OCI-LY7 (cell line): ENCODE measurements at regions not wholly inside any gene's neighbourhood (a gene's known extent, or its start where the extent isn't known, plus 50 kb on each side); places are given as distances from the start of the nearest gene placed in this dataset.

ENCODE experiments used
- BruUV-seq: library from RNA; stranded (reverse); fragments of 400-500 nt; replicated peaks from 2 replicates; lab custom pipeline; 2021; lab: Mats Ljungman, UMichigan
- CTCF ChIA-PET: fragments of 300-600 bp; sonication (Branson Sonifier 250); formaldehyde crosslinking; loops from one replicate; lab custom pipeline; 2022; ENCODE audit warnings: antibody characterized with exemption; ENCODE audit not compliant: unreplicated experiment; lab: Charles Lee
- POLR2A ChIA-PET: fragments of 300-600 bp; sonication (Branson Sonifier 250); formaldehyde crosslinking; loops from one replicate; lab custom pipeline; 2022; ENCODE audit warnings: antibody characterized with exemption; lab: Charles Lee
- DNase-seq: peaks from one replicate; pipeline ENCODE4 v3.0.0-alpha.2; 2015; ENCODE audit warnings: low spot score
- H2AFZ ChIP-seq: fragments of 200-600 bp; sonication (generic), shearing (Covaris generic); 2 replicates; pipeline ENCODE4 v1.6.1; 2014; ENCODE audit warnings: mild to moderate bottlenecking, antibody characterized with exemption, low read length, moderate library complexity
- H3K27ac ChIP-seq: fragments of 200-600 bp; sonication (generic); 2 replicates; pipeline ENCODE4 v1.5.1; 2014; ENCODE audit warnings: mixed run types, low read depth, mild to moderate bottlenecking, moderate library complexity, low read length, inconsistent platforms; ENCODE audit not compliant: poor library complexity, severe bottlenecking
- H3K36me3 ChIP-seq: fragments of 200-600 bp; sonication (generic); 2 replicates; pipeline ENCODE4 v1.6.1; 2014; ENCODE audit warnings: mild to moderate bottlenecking, antibody characterized with exemption, low read length, moderate library complexity, mixed read lengths; ENCODE audit not compliant: insufficient read depth
- H3K4me1 ChIP-seq: fragments of 200-600 bp; sonication (generic); 2 replicates; pipeline ENCODE4 v1.5.1; 2014; ENCODE audit warnings: mild to moderate bottlenecking, low read length; ENCODE audit not compliant: insufficient read depth, poor library complexity, severe bottlenecking
- H3K4me2 ChIP-seq: fragments of 200-600 bp; sonication (generic); 2 replicates; pipeline ENCODE4 v1.6.1; 2014; ENCODE audit warnings: mild to moderate bottlenecking, low read length
- H3K4me3 ChIP-seq: fragments of 200-600 bp; sonication (generic); 2 replicates; pipeline ENCODE4 v1.5.1; 2014; ENCODE audit warnings: mild to moderate bottlenecking, low read depth, low read length; ENCODE audit not compliant: poor library complexity, severe bottlenecking
- H3K79me2 ChIP-seq: fragments of 200-600 bp; sonication (generic); 2 replicates; pipeline ENCODE4 v1.6.1; 2016; ENCODE audit warnings: low read depth, mild to moderate bottlenecking, low read length, moderate library complexity, mixed read lengths; ENCODE audit not compliant: insufficient read depth
- H3K9me2 ChIP-seq: fragments of 200-600 bp; sonication (generic); 2 replicates; pipeline ENCODE4 v1.6.1; 2016; ENCODE audit warnings: mild to moderate bottlenecking, low read length, mixed read lengths; ENCODE audit not compliant: insufficient read depth
- H3K9me3 ChIP-seq: fragments of 200-600 bp; sonication (generic); 2 replicates; pipeline ENCODE4 v1.6.1; 2014; ENCODE audit warnings: mild to moderate bottlenecking, mixed run types, low read length, mixed read lengths
- H4K20me1 ChIP-seq: fragments of 200-600 bp; sonication (generic); 2 replicates; pipeline ENCODE4 v1.6.1; 2014; ENCODE audit warnings: mild to moderate bottlenecking, antibody characterized with exemption, low read length, moderate library complexity, mixed read lengths; ENCODE audit not compliant: insufficient read depth
- CTCF ChIP-seq: fragments of 200-600 bp; sonication (generic); conservative IDR thresholded peaks from 2 replicates; pipeline ENCODE4 v1.5.1; 2014; ENCODE audit warnings: mild to moderate bottlenecking, antibody characterized with exemption, low read length, moderate library complexity, mixed read lengths
- EZH2phosphoT487 ChIP-seq: fragments of 200-600 bp; sonication (generic); IDR thresholded peaks from 2 replicates; pipeline ENCODE4 v1.6.1; 2018; ENCODE audit warnings: low read depth, borderline replicate concordance, mild to moderate bottlenecking, mixed run types, antibody characterized with exemption, low read length, moderate library complexity, mixed read lengths
- intact Hi-C: fragments of 100-400 bp; cut with micrococcal nuclease; formaldehyde crosslinking; loops from one replicate; pipeline ENCODE4 v1.10.0; 2022; ENCODE audit not compliant: unreplicated experiment

- peak overlapping the region; percentile 55 for H3K4me2 ChIP-seq
- BruUV-seq: no TSS peak
- H4K20me1 ChIP-seq: no peaks in the 10 kb centered on the region
- no peak for TF ChIP-seq CTCF
- TF ChIP-seq EZH2phosphoT487: no peak
- intact Hi-C loops: loop anchor here (5.0 kb wide), 1 partner anchor 1577 kb away; the partner anchor contains the start of gene BARD1
- H2AFZ ChIP-seq: peak overlapping the region; percentile 99
- H3K9me3 ChIP-seq: no peaks in the 10 kb centered on the region
- peak overlapping the region; percentile 39 for H3K4me3 ChIP-seq
- ChIA-PET POLR2A (interaction anchor here (1.0 to 3.0 kb wide), 5 partner anchors 14 to 366 kb away, joined by 4 to 38 read pairs (median 4); no protein-coding TSS in a partner anchor), CTCF (no interaction called here)
- no peaks in the 10 kb centered on the region for H3K79me2 ChIP-seq
- no peaks in the 10 kb centered on the region for H3K9me2 ChIP-seq
- peaks cover 82% of the 10 kb centered on the region for H3K4me1 ChIP-seq
- peak overlapping the region; percentile 97 for H3K27ac ChIP-seq
- H3K36me3 ChIP-seq: no peaks in the 10 kb centered on the region
- peak; percentile 68 for DNase-seq
Observed at GRCh38 chr2:213229814-213230213, 54.5 kb upstream of the SPAG16 start.

- Histone ChIP-seq H3K79me2 (no peaks in the 10 kb centered on the region), H3K4me3 (no peak overlapping the region), H2AFZ (peak overlapping the region; percentile 89), H4K20me1 (no peaks in the 10 kb centered on the region), H3K36me3 (no peaks in the 10 kb centered on the region), H3K9me3 (peaks cover 7% of the 10 kb centered on the region; the same call in 1 of the 2 replicates), H3K4me1 (peaks cover 98% of the 10 kb centered on the region), H3K27ac (peak overlapping the region; percentile 97), H3K9me2 (no peaks in the 10 kb centered on the region), H3K4me2 (peak overlapping the region; percentile 92)
- CTCF ChIA-PET: no interaction called here
- no peak for TF ChIP-seq EZH2phosphoT487
- TF ChIP-seq CTCF: no peak
- no TSS peak for BruUV-seq
- intact Hi-C loops: loop anchor here (2.0 to 5.0 kb wide), 2 partner anchors 195 to 1575 kb away; partner anchors contain the start of gene BARD1
- no peak for DNase-seq
- POLR2A ChIA-PET: interaction anchor here (0.7 to 3.0 kb wide), 12 partner anchors 10 to 85 kb away, joined by 3 to 38 read pairs (median 4); partner anchors contain the start of gene SPAG16
Observed at GRCh38 chr2:213231966-213232365, 52.3 kb upstream of the SPAG16 start.
